HepG2 (cell line): ENCODE measurements at regions not wholly inside any gene's neighbourhood (a gene's known extent, or its start where the extent isn't known, plus 50 kb on each side); places are given as distances from the start of the nearest gene placed in this dataset.

Experiments
- ATAC-seq: fragments of 200-7000 bp; cut with Tn5 transposase; 3 replicates; pipeline ENCODE4 v1.9.1; 2020; ENCODE audit warnings: mild to moderate bottlenecking, moderate library complexity
- BruUV-seq: library from RNA; stranded (reverse); fragments of 400-500 nt; replicated peaks from 2 replicates; lab custom pipeline; 2021; lab: Mats Ljungman, UMichigan
- CTCF ChIA-PET: fragments of 300-600 bp; formaldehyde crosslinking; extraction: SDS; loops from one replicate; lab custom pipeline; 2021; ENCODE audit warnings: low total read pairs, inconsistent platforms, low intra/inter-chr PET ratio; lab: Yijun Ruan, JAX
- POLR2A ChIA-PET: fragments of 350-600 bp; sonication (Branson Sonifier 250); formaldehyde crosslinking; loops from one replicate; lab custom pipeline; 2020; ENCODE audit warnings: antibody characterized with exemption, inconsistent platforms; lab: Yijun Ruan, JAX
- DNase-seq: peaks from one replicate; pipeline ENCODE4 v3.0.0-alpha.2; 2015; ENCODE audit warnings: low spot score
- FAIRE-seq: peaks from 3 replicates; lab custom pipeline; 2011; peaks lifted over from hg19 to GRCh38; lab: Jason Lieb, UNC
- H2AFZ ChIP-seq: one replicate; pipeline ENCODE4 v1.6.1; 2011; ENCODE audit warnings: low read length, inconsistent platforms
- H3K27ac ChIP-seq: fragments of 300-600 bp; 3 replicates; pipeline ENCODE4 v1.8.0; 2011; ENCODE audit warnings: mixed run types, mild to moderate bottlenecking, mixed read lengths, low read length, inconsistent platforms; ENCODE audit not compliant: insufficient read depth; ENCODE audit errors: extremely low read length
- H3K27me3 ChIP-seq, 2 experiments: fragments of 200-600 bp in 1 of 2; 2 replicates in 1 of 2; 3 replicates in 1 of 2; pipeline versions ENCODE4 v1.6.0 to v1.8.0; 2011; ENCODE audit warnings: low read length in 2 of 2, mild to moderate bottlenecking in 2 of 2, moderate library complexity in 2 of 2, inconsistent platforms in 1 of 2; ENCODE audit not compliant: insufficient read depth in 2 of 2, control insufficient read depth in 1 of 2
- H3K36me3 ChIP-seq, 2 experiments: fragments of 200-600 bp in 1 of 2; replicated peaks in 1 of 2; 2 replicates in 1 of 2; 3 replicates in 1 of 2; pipeline versions ENCODE4 v1.5.1 to v1.8.0; 2011; ENCODE audit warnings: low read length in 2 of 2, inconsistent platforms in 1 of 2; ENCODE audit not compliant: insufficient read depth in 2 of 2, control insufficient read depth in 1 of 2
- H3K4me1 ChIP-seq: 2 replicates; pipeline ENCODE4 v1.5.1; 2012; ENCODE audit warnings: low read length, inconsistent platforms; ENCODE audit not compliant: insufficient read depth
- H3K4me2 ChIP-seq: 2 replicates; pipeline ENCODE4 v1.6.0; 2011; ENCODE audit warnings: low read depth, low read length, inconsistent platforms
- H3K4me3 ChIP-seq, 3 experiments: fragments of 200-600 bp in 1 of 3; sonication (generic), shearing (Covaris generic) in 1 of 3; replicated peaks in 1 of 3; 2 replicates each; pipeline ENCODE4 v1.5.1; 2011 to 2016; ENCODE audit warnings: low read length in 3 of 3, inconsistent platforms in 2 of 3, low read depth in 2 of 3, mild to moderate bottlenecking in 2 of 3, control low read depth in 1 of 3, mixed read lengths in 1 of 3; ENCODE audit not compliant: insufficient read depth in 1 of 3
- H3K79me2 ChIP-seq: one replicate; pipeline ENCODE4 v1.6.1; 2011; ENCODE audit warnings: low read length, inconsistent platforms; ENCODE audit not compliant: insufficient read depth
- H3K9ac ChIP-seq: 2 replicates; pipeline ENCODE4 v1.6.0; 2011; ENCODE audit warnings: mild to moderate bottlenecking, low read depth, low read length, inconsistent platforms; ENCODE audit not compliant: insufficient read depth
- H3K9me3 ChIP-seq: 2 replicates; pipeline ENCODE4 v1.5.1; 2012; ENCODE audit warnings: mild to moderate bottlenecking, low read length
- H4K20me1 ChIP-seq: 2 replicates; pipeline ENCODE4 v1.6.0; 2011; ENCODE audit warnings: inconsistent platforms, mild to moderate bottlenecking, low read length, moderate library complexity; ENCODE audit not compliant: insufficient read depth
- CAMTA2 ChIP-seq: sonication (generic); formaldehyde crosslinking; IDR thresholded peaks from 2 replicates; pipeline ENCODE4 v1.4.0; 2020; ENCODE audit warnings: mild to moderate bottlenecking, missing genetic modification reagents, borderline replicate concordance
- EZH2 ChIP-seq: conservative IDR thresholded peaks from 2 replicates; pipeline ENCODE4 v1.6.1; 2012; ENCODE audit warnings: mild to moderate bottlenecking, low read depth, low read length, moderate library complexity
- FOXA1 ChIP-seq, 2 experiments: fragments of 450-650 bp in 1 of 2; sonication (generic) in 1 of 2; formaldehyde crosslinking in 1 of 2; IDR thresholded peaks; 2 replicates each; pipeline versions ENCODE4 v1.4.0 to v1.6.1; 2016 to 2020; ENCODE audit warnings: missing genetic modification reagents in 1 of 2
- GLI4 ChIP-seq: sonication (generic); formaldehyde crosslinking; IDR thresholded peaks from 2 replicates; pipeline ENCODE4 v1.5.1; 2020; ENCODE audit warnings: missing genetic modification reagents, mild to moderate bottlenecking, moderate library complexity, borderline replicate concordance
- RARA ChIP-seq: IDR thresholded peaks from 2 replicates; pipeline ENCODE4 v1.6.1; 2016; ENCODE audit warnings: missing genetic modification reagents, missing compliant biosample characterization
- TAF15 ChIP-seq: fragments of 200-400 bp; formaldehyde crosslinking; IDR thresholded peaks from one replicate; pipeline ENCODE4 v1.6.1; 2018; ENCODE audit warnings: mild to moderate bottlenecking, low read depth, low read length; ENCODE audit not compliant: poor library complexity, severe bottlenecking
- TP53 ChIP-seq: sonication (generic); formaldehyde crosslinking; conservative IDR thresholded peaks from 2 replicates; pipeline ENCODE4 v1.4.0; 2020; ENCODE audit warnings: missing genetic modification reagents
- ZBTB20 ChIP-seq: sonication (generic); formaldehyde crosslinking; IDR thresholded peaks from 2 replicates; pipeline ENCODE4 v1.8.1; 2023; ENCODE audit warnings: missing genetic modification reagents, low read depth, mild to moderate bottlenecking, borderline replicate concordance
- ZNF160 ChIP-seq: sonication (generic); formaldehyde crosslinking; IDR thresholded peaks from 2 replicates; pipeline ENCODE4 v1.8.0; 2022; ENCODE audit warnings: mild to moderate bottlenecking, inconsistent platforms, missing genetic modification reagents
- ZNF260 ChIP-seq: sonication (generic); formaldehyde crosslinking; IDR thresholded peaks from 2 replicates; pipeline ENCODE4 v1.4.0; 2020; ENCODE audit warnings: missing genetic modification reagents, low read depth, mild to moderate bottlenecking, borderline replicate concordance
- ZNF468 ChIP-seq: sonication (generic); formaldehyde crosslinking; IDR thresholded peaks from 2 replicates; pipeline ENCODE4 v1.8.0; 2022; ENCODE audit warnings: mild to moderate bottlenecking, moderate library complexity, missing genetic modification reagents
- WGBS: methylation state at CpG from one replicate; pipeline ENCODE4 v1.1.6; 2017; ENCODE audit warnings: low lambda C conversion rate; 5-methylcytosine and 5-hydroxymethylcytosine counted together
- in situ Hi-C: cut with HindIII; loops from 2 replicates; pipeline ENCODE4 v1.10.0; 2017; ENCODE audit warnings: low pct_unique_long_range_greater_than_20kb; ENCODE audit not compliant: extremely low pct_ligation_motif_present
- intact Hi-C: fragments of 100-400 bp; cut with micrococcal nuclease; formaldehyde crosslinking; loops from one replicate; pipeline ENCODE4 v1.10.0; 2022; ENCODE audit not compliant: unreplicated experiment
- TF ChIP-seq, protein P1 (sequence below): sonication (generic); formaldehyde crosslinking; IDR thresholded peaks from 2 replicates; pipeline ENCODE4 v1.9.0; 2022; ENCODE audit warnings: missing genetic modification reagents, mild to moderate bottlenecking, borderline replicate concordance
- TF ChIP-seq, protein P2 (sequence below): sonication (generic); formaldehyde crosslinking; IDR thresholded peaks from 2 replicates; pipeline ENCODE4 v1.4.0; 2020; ENCODE audit warnings: missing genetic modification reagents

DNA sequence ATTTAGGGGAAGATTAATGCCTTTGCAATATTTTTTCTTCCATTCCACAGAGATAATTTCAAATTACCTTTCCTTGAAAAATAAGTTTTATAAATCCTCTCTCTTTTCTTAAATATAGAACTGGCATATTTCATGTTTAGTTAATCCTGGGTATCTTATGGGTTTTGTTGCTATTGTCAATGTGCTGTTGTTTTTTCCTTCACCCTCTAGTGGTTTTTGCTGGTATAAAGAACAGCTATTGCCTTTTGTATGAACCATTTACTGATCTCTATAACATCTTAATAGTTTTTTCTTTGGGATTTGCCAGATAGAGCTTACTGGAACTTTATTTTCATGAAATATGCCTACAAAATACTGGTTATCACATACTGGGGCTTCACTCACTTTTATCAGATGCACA, 359.6 kb upstream of the DPPA4 start:
- H3K36me3 ChIP-seq = no peaks in the 10 kb centered on the region
- FAIRE-seq = no peak
- no peak overlapping the region for H3K4me2 ChIP-seq
- in situ Hi-C loops (no loop called here), intact Hi-C loops (no loop called here)
- ChIA-PET CTCF (no interaction called here), POLR2A (no interaction called here)
- peaks cover 57% of the 10 kb centered on the region for H3K9me3 ChIP-seq
- DNase-seq = no peak
- H3K27me3 ChIP-seq = no peaks in the 10 kb centered on the region
- H3K4me3 ChIP-seq = no peak overlapping the region
- H4K20me1 ChIP-seq = no peaks in the 10 kb centered on the region
- no TSS peak for BruUV-seq
- H3K4me1 ChIP-seq = no peaks in the 10 kb centered on the region
- H3K27ac ChIP-seq = no peak overlapping the region
- no peak for TF ChIP-seq CAMTA2 (CRISPR knock-in tag)
- TF ChIP-seq, protein P1, sequence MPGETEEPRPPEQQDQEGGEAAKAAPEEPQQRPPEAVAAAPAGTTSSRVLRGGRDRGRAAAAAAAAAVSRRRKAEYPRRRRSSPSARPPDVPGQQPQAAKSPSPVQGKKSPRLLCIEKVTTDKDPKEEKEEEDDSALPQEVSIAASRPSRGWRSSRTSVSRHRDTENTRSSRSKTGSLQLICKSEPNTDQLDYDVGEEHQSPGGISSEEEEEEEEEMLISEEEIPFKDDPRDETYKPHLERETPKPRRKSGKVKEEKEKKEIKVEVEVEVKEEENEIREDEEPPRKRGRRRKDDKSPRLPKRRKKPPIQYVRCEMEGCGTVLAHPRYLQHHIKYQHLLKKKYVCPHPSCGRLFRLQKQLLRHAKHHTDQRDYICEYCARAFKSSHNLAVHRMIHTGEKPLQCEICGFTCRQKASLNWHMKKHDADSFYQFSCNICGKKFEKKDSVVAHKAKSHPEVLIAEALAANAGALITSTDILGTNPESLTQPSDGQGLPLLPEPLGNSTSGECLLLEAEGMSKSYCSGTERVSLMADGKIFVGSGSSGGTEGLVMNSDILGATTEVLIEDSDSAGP (CRISPR knock-in tag) = no peak
- no peak for ATAC-seq
- no peaks in the 10 kb centered on the region for H3K79me2 ChIP-seq
- H3K9ac ChIP-seq = no peak overlapping the region
- no peak overlapping the region for H2AFZ ChIP-seq

DNA sequence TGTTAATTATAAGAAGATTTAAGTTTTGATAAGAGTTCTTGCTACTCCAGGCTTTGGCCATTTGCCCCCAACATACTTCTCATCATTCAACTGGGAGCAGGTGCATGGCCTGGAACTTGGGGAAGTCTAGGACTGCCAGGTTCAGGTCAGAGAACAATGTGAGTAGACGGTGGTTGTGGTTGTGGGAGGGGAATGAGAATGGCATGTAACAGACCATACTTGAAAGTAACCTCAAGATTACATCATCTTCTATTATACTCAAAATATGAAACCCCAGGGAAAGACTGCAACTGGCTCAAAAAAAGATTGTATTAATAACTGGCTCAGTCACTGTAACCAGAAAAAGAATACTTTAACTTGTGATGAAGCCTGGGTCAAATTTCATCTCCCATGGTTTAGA, 364.9 kb upstream of the DPPA4 start:
- H3K4me2 ChIP-seq = no peak overlapping the region
- FAIRE-seq (no peak), DNase-seq (no peak), ATAC-seq (no peak)
- no peak overlapping the region for H2AFZ ChIP-seq
- no peaks in the 10 kb centered on the region for H3K79me2 ChIP-seq
- POLR2A ChIA-PET = no interaction called here
- CTCF ChIA-PET = no interaction called here
- H3K4me3 ChIP-seq = no peak overlapping the region
- no peaks in the 10 kb centered on the region for H3K4me1 ChIP-seq
- no peak overlapping the region for H3K9ac ChIP-seq
- no peak overlapping the region for H3K27ac ChIP-seq
- H3K27me3 ChIP-seq = no peaks in the 10 kb centered on the region
- peaks cover 14% of the 10 kb centered on the region for H3K9me3 ChIP-seq
- no peaks in the 10 kb centered on the region for H3K36me3 ChIP-seq
- intact Hi-C loops = no loop called here
- in situ Hi-C loops = no loop called here
- no peaks in the 10 kb centered on the region for H4K20me1 ChIP-seq
- BruUV-seq = no TSS peak
- 0% methylated on average over 1 of the region's 1 CpG for WGBS
- TF ChIP-seq ZNF468 (CRISPR knock-in tag) (no peak), EZH2 (no peak), TP53 (CRISPR knock-in tag) (no peak), FOXA1 (IDR thresholded peaks at IDR 0.05) (no peak), FOXA1 (CRISPR knock-in tag; IDR thresholded peaks at IDR 0.05) (no peak), ZNF260 (CRISPR knock-in tag) (no peak), RARA (no peak), ZBTB20 (CRISPR knock-in tag) (no peak), ZNF160 (CRISPR knock-in tag) (no peak), TAF15 (no peak), GLI4 (no peak)
- TF ChIP-seq, protein P2, sequence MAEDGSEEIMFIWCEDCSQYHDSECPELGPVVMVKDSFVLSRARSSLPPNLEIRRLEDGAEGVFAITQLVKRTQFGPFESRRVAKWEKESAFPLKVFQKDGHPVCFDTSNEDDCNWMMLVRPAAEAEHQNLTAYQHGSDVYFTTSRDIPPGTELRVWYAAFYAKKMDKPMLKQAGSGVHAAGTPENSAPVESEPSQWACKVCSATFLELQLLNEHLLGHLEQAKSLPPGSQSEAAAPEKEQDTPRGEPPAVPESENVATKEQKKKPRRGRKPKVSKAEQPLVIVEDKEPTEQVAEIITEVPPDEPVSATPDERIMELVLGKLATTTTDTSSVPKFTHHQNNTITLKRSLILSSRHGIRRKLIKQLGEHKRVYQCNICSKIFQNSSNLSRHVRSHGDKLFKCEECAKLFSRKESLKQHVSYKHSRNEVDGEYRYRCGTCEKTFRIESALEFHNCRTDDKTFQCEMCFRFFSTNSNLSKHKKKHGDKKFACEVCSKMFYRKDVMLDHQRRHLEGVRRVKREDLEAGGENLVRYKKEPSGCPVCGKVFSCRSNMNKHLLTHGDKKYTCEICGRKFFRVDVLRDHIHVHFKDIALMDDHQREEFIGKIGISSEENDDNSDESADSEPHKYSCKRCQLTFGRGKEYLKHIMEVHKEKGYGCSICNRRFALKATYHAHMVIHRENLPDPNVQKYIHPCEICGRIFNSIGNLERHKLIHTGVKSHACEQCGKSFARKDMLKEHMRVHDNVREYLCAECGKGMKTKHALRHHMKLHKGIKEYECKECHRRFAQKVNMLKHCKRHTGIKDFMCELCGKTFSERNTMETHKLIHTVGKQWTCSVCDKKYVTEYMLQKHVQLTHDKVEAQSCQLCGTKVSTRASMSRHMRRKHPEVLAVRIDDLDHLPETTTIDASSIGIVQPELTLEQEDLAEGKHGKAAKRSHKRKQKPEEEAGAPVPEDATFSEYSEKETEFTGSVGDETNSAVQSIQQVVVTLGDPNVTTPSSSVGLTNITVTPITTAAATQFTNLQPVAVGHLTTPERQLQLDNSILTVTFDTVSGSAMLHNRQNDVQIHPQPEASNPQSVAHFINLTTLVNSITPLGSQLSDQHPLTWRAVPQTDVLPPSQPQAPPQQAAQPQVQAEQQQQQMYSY (CRISPR knock-in tag) = no peak
